SK-N-MC (cell line): ENCODE measurements at regions not wholly inside any gene's neighbourhood (a gene's known extent, or its start where the extent isn't known, plus 50 kb on each side); places are given as distances from the start of the nearest gene placed in this dataset.

Experiments
- EZH2 ChIP-seq: fragments of 200-600 bp; sonication (generic); IDR thresholded peaks from one replicate; pipeline ENCODE4 v1.6.1; 2017; ENCODE audit warnings: antibody characterized with exemption
- POLR2AphosphoS5 ChIP-seq: IDR thresholded peaks from 2 replicates; pipeline ENCODE4 v1.6.1; 2012; ENCODE audit warnings: mild to moderate bottlenecking, low read depth, low read length, borderline replicate concordance

DNA sequence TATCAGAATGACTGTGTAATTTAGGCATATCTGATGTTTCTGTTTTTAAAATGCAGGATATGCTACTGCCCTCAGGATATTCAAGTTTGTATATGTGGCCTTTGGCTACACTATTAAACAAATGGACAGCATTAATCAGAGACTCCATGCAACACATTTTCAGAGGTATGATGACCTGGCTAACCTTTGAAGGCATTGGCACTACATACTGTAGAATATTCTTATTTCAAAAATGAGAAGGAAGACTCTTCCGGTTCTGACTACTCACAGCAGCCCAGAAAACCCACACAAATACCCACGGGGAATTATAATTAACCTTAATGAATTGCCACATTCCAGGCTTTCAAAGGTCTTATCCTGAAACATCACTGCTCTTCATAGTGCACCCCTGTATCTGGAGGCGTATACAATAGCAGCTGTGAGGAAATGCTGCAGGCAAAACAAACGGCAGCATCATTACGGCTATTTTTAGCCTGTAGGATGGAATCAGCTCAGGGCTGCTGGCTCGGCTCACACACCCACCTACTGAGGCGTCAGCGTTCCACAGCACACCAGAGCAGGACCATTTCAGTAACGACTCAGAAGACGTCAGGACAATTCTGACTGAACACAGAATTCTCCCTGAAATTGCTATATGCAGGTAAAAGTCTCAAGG lies 648.5 kb downstream of the RPS29 start:
- TF ChIP-seq POLR2AphosphoS5 (no peak; the same call in 1 of the 2 replicates), EZH2 (no peak)
